ENCODE measurements at regions not wholly inside any gene's neighbourhood (a gene's known extent, or its start where the extent isn't known, plus 50 kb on each side); places are given as distances from the start of the nearest gene placed in this dataset.

DNA sequence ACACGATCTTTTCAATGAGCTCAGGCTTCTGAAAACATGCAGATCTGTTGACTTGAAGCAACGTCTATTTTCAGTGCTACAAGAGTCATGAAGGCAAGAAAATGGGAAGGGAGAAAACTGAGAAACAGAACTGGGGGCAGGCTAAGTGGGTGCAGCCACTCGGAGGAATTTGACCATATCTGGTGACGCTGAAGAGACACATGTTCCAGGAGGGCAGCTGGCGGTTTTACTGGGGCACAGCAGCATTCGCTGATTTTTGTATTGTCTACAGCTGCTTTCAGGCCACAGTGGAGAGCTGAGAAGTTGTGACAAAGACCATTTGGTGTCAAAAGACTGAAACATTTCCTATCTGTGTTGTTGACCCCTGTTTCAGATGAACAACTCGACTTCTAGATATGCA, 103.0 kb upstream of the ELAC2 start:
- TF ChIP-seq POLR2A (IDR thresholded peaks at IDR 0.05) = no peak
- no peak for TF ChIP-seq POLR2AphosphoS5 (IDR thresholded peaks at IDR 0.05)
- TF ChIP-seq, protein P1, sequence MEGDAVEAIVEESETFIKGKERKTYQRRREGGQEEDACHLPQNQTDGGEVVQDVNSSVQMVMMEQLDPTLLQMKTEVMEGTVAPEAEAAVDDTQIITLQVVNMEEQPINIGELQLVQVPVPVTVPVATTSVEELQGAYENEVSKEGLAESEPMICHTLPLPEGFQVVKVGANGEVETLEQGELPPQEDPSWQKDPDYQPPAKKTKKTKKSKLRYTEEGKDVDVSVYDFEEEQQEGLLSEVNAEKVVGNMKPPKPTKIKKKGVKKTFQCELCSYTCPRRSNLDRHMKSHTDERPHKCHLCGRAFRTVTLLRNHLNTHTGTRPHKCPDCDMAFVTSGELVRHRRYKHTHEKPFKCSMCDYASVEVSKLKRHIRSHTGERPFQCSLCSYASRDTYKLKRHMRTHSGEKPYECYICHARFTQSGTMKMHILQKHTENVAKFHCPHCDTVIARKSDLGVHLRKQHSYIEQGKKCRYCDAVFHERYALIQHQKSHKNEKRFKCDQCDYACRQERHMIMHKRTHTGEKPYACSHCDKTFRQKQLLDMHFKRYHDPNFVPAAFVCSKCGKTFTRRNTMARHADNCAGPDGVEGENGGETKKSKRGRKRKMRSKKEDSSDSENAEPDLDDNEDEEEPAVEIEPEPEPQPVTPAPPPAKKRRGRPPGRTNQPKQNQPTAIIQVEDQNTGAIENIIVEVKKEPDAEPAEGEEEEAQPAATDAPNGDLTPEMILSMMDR (IDR thresholded peaks at IDR 0.05 in 8 of 11, conservative IDR thresholded peaks at IDR 0.05 in 3 of 11) = no peak
- WGBS, 5 donors = 61 to 73% (median 67%) methylated on average over 7 of the region's 7 CpGs
- H3K27ac ChIP-seq = no peak overlapping the region
- no peak overlapping the region for H3K4me3 ChIP-seq
- H3K27me3 ChIP-seq (replicated peaks in 1 of 7) = no peaks in the 10 kb centered on the region
- intact Hi-C loops (cut with DNase I; ENCODE audit: low total_unique reads) = no loop called here
- H3K36me3 ChIP-seq = no peaks in the 10 kb centered on the region
- no peak for DNase-seq
- no peaks in the 10 kb centered on the region for H3K4me1 ChIP-seq
- H3K9me3 ChIP-seq = no peaks in the 10 kb centered on the region

DNA sequence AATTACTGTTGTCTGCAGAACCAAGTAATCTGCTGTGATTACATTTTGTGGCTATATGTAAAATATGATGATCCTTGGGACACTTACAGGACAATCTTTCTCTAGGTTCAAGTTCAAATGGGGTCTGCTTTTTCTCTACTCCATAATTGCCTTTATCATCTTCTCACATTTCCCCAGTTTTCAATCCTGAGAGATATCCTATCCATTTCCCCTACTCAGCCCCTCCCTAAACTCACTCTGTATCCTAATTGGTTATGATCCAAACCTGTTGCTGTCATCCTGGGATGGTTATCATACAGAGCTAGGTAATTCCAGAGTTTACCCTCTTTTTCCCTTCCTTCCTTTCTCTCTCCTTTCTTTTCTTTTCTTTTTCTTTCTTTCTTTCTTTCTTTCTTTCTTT, 100.5 kb upstream of the ELAC2 start:
- TF ChIP-seq, protein P1 (IDR thresholded peaks at IDR 0.05 in 8 of 11, conservative IDR thresholded peaks at IDR 0.05 in 3 of 11) = no peak
- no peak for TF ChIP-seq POLR2AphosphoS5 (IDR thresholded peaks at IDR 0.05)
- peaks cover 0 to 5% (median 0%) of the 10 kb centered on the region in 6 donors for H3K4me1 ChIP-seq
- no peak for DNase-seq
- no peaks in the 10 kb centered on the region for H3K36me3 ChIP-seq
- no peaks in the 10 kb centered on the region for H3K9me3 ChIP-seq
- H3K4me3 ChIP-seq = no peak overlapping the region
- H3K27me3 ChIP-seq (replicated peaks in 1 of 7) = peaks cover 0 to 17% (median 0%) of the 10 kb centered on the region in 7 donors
- no peak overlapping the region for H3K27ac ChIP-seq
- intact Hi-C loops (cut with DNase I; ENCODE audit: low total_unique reads) = no loop called here

DNA sequence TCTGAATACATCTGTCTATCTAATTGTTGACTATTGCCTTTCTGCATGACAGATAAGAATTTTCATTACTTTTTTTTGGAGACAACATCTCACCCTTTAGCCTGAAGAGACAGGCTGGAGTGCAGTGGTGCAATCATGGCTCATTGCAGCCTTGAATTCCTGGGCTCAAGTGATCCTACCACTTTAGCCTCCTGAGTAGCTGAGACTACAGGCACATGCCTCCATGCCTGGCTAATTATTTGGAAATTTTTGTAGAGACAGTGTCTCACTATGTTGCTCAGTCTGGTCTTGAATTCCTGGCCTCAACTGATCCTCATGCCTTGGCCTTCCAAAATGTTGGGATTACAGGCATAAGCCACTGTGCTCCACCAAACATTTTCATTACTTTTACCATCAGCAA, 99.8 kb upstream of the ELAC2 start:
- TF ChIP-seq POLR2A (IDR thresholded peaks at IDR 0.05) (no peak), POLR2AphosphoS5 (IDR thresholded peaks at IDR 0.05) (no peak)
- TF ChIP-seq, protein P1 (IDR thresholded peaks at IDR 0.05 in 8 of 11, conservative IDR thresholded peaks at IDR 0.05 in 3 of 11) = no peak
- H3K4me3 ChIP-seq = no peak overlapping the region
- no peaks in the 10 kb centered on the region for H3K9me3 ChIP-seq
- no peak overlapping the region for H3K27ac ChIP-seq
- peaks cover 0 to 22% (median 0%) of the 10 kb centered on the region in 7 donors for H3K27me3 ChIP-seq (replicated peaks in 1 of 7)
- DNase-seq = no peak
- intact Hi-C loops (cut with DNase I; ENCODE audit: low total_unique reads) = no loop called here
- no peaks in the 10 kb centered on the region for H3K36me3 ChIP-seq
- peaks cover 0 to 5% (median 0%) of the 10 kb centered on the region in 6 donors for H3K4me1 ChIP-seq

DNA sequence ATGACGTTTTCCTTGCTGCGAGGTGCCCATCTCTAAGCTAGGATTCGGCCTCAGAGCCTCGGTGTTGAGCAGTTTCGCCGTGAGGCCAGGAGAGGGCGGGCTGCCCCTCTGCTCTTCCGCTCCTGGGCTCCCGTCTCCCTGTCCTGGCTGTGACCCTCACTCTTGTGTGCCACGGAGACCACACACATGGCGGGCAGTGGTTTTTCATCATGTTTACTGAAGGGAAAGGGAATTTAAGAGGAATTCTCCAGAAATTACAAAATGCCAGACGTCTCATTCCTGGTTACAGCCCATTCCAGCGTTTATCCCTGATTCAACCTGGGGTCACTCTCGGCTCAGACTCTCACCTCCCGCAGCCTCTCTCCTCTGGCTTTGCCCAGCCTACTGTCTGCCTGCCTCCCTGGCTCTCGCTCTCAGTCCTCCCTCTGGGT, 96.8 kb upstream of the ELAC2 start:
- Histone ChIP-seq H3K4me1 (peaks cover 0 to 5% (median 0%) of the 10 kb centered on the region in 6 donors), H3K4me3 (peak overlapping the region in 1 of 8 donors; percentile 43), H3K9me3 (no peaks in the 10 kb centered on the region), H3K27ac (no peak overlapping the region), H3K36me3 (no peaks in the 10 kb centered on the region), H3K27me3 (replicated peaks in 1 of 7) (peaks cover 0 to 22% (median 0%) of the 10 kb centered on the region in 7 donors)
- DNase-seq = no peak
- intact Hi-C loops (cut with DNase I; ENCODE audit: low total_unique reads) = no loop called here
- WGBS, 5 donors = 12 to 16% (median 13%) methylated on average over 16 of the region's 16 CpGs
- no peak for TF ChIP-seq POLR2A (IDR thresholded peaks at IDR 0.05)
- TF ChIP-seq POLR2AphosphoS5 (IDR thresholded peaks at IDR 0.05) = no peak
- TF ChIP-seq, protein P1 (IDR thresholded peaks at IDR 0.05 in 8 of 11, conservative IDR thresholded peaks at IDR 0.05 in 3 of 11) = peak in 10 of 11 experiments; percentile 19 to 74 (median 47)

Measured in spleen (tissue), 11 donors.